Kidney (tissue), 13 donors: ENCODE measurements at regions not wholly inside any gene's neighbourhood (a gene's known extent, or its start where the extent isn't known, plus 50 kb on each side); places are given as distances from the start of the nearest gene placed in this dataset.

Experiments used
- DNase-seq, 5 donors: peaks; one replicate each; pipeline ENCODE4 v3.0.0-alpha.2; 2013 to 2020
- FAIRE-seq: peaks from 2 replicates; lab custom pipeline; 2012; peaks lifted over from hg19 to GRCh38; lab: Jason Lieb, UNC
- H3K27ac ChIP-seq, 2 donors: one replicate each; pipeline ENCODE4 v1.7.0; 2013; ENCODE audit warnings: low read depth in 2 of 2, low read length in 2 of 2, inconsistent platforms in 1 of 2
- H3K27me3 ChIP-seq: one replicate; pipeline ENCODE4 v1.7.1; 2013; ENCODE audit warnings: low read length, inconsistent platforms; ENCODE audit not compliant: control insufficient read depth, insufficient read depth
- H3K36me3 ChIP-seq, 3 donors: one replicate each; pipeline versions ENCODE4 v1.7.0 to v1.7.1; 2013; ENCODE audit warnings: low read length in 3 of 3, control low read depth in 1 of 3, inconsistent platforms in 1 of 3; ENCODE audit not compliant: insufficient read depth in 3 of 3, control insufficient read depth in 2 of 3
- H3K4me1 ChIP-seq, 3 donors: one replicate each; pipeline versions ENCODE4 v1.7.0 to v1.7.1; 2013; ENCODE audit warnings: low read length in 3 of 3, inconsistent platforms in 1 of 3, low read depth in 1 of 3; ENCODE audit not compliant: control insufficient read depth in 2 of 3, insufficient read depth in 2 of 3
- H3K4me3 ChIP-seq, 3 donors: one replicate each; pipeline versions ENCODE4 v1.7.0 to v1.8.1; 2013; ENCODE audit warnings: low read length in 3 of 3, control low read depth in 1 of 3, inconsistent platforms in 1 of 3
- H3K9ac ChIP-seq, 3 donors: one replicate each; pipeline versions ENCODE4 v1.7.0 to v1.7.1; 2013; ENCODE audit warnings: low read length in 3 of 3, control low read depth in 1 of 3, inconsistent platforms in 1 of 3
- H3K9me3 ChIP-seq, 3 donors: one replicate each; pipeline versions ENCODE4 v1.7.0 to v1.7.1; 2013; ENCODE audit warnings: low read length in 3 of 3, control low read depth in 1 of 3, inconsistent platforms in 1 of 3; ENCODE audit not compliant: control insufficient read depth in 2 of 3, insufficient read depth in 1 of 3
- CTCF ChIP-seq: IDR thresholded peaks from 3 replicates; pipeline ENCODE4 v1.5.1; 2012; ENCODE audit warnings: mild to moderate bottlenecking, moderate library complexity, borderline replicate concordance; ENCODE audit not compliant: insufficient read depth; ENCODE audit errors: extremely low read depth
- intact Hi-C: fragments of 100-400 bp; cut with DNase I; formaldehyde crosslinking; loops from one replicate; pipeline ENCODE4 v1.11.1; 2022
- donor health status: control.
- donor health status: control.
- donor health status: control.
- donor health status: control.
- donor health status: control.
- donor health status: DM: yes; HTN: yes; CAD: no.
- donor health status: Normal renal cell carcinoma (clear cell type).

- DNase-seq (no peak), FAIRE-seq (no peak)
- no peaks in the 10 kb centered on the region for H3K9me3 ChIP-seq
- no peak for TF ChIP-seq CTCF
- H3K36me3 ChIP-seq = no peaks in the 10 kb centered on the region
- peaks cover 0 to 3% (median 0%) of the 10 kb centered on the region in 3 donors for H3K4me1 ChIP-seq
- no peak overlapping the region for H3K4me3 ChIP-seq
- intact Hi-C loops = no loop called here
- peaks cover 17% of the 10 kb centered on the region for H3K27me3 ChIP-seq
- H3K9ac ChIP-seq = no peak overlapping the region
- no peak overlapping the region for H3K27ac ChIP-seq
Measured at GRCh38 chr5:73297430-73297829, 124.4 kb downstream of the TMEM174 start.

GRCh38 chr5:73296772-73297171 lies 123.8 kb downstream of the TMEM174 start:
- no peak for TF ChIP-seq CTCF
- H3K9ac ChIP-seq = no peak overlapping the region
- FAIRE-seq (no peak), DNase-seq (no peak)
- H3K9me3 ChIP-seq = no peaks in the 10 kb centered on the region
- H3K4me1 ChIP-seq = peaks cover 0 to 3% (median 0%) of the 10 kb centered on the region in 3 donors
- H3K27ac ChIP-seq = no peak overlapping the region
- intact Hi-C loops = no loop called here
- H3K4me3 ChIP-seq = no peak overlapping the region
- H3K27me3 ChIP-seq = peaks cover 17% of the 10 kb centered on the region
- H3K36me3 ChIP-seq = no peaks in the 10 kb centered on the region

GRCh38 chr5:73295921-73296320 lies 122.9 kb downstream of the TMEM174 start:
- H3K4me3 ChIP-seq = no peak overlapping the region
- no peaks in the 10 kb centered on the region for H3K36me3 ChIP-seq
- no peak for TF ChIP-seq CTCF
- no peak for DNase-seq
- no peak overlapping the region for H3K27ac ChIP-seq
- peaks cover 13% of the 10 kb centered on the region for H3K27me3 ChIP-seq
- H3K9me3 ChIP-seq = no peaks in the 10 kb centered on the region
- no peak overlapping the region for H3K9ac ChIP-seq
- H3K4me1 ChIP-seq = peaks cover 0 to 3% (median 0%) of the 10 kb centered on the region in 3 donors
- intact Hi-C loops = no loop called here
- no peak for FAIRE-seq

GRCh38 chr5:73295447-73295846 lies 122.5 kb downstream of the TMEM174 start:
- peaks cover 0 to 3% (median 0%) of the 10 kb centered on the region in 3 donors for H3K4me1 ChIP-seq
- H3K27me3 ChIP-seq = peaks cover 9% of the 10 kb centered on the region
- DNase-seq = no peak
- no peak overlapping the region for H3K4me3 ChIP-seq
- H3K9ac ChIP-seq = no peak overlapping the region
- H3K36me3 ChIP-seq = no peaks in the 10 kb centered on the region
- FAIRE-seq = no peak
- H3K9me3 ChIP-seq = no peaks in the 10 kb centered on the region
- no peak for TF ChIP-seq CTCF
- no peak overlapping the region for H3K27ac ChIP-seq
- intact Hi-C loops = no loop called here
